H1 (cell line): ENCODE measurements at regions not wholly inside any gene's neighbourhood (a gene's known extent, or its start where the extent isn't known, plus 50 kb on each side); places are given as distances from the start of the nearest gene placed in this dataset.

Source experiments
- CTCF ChIA-PET: fragments of 300-600 bp; sonication (Branson Sonifier 250); formaldehyde crosslinking; loops from one replicate; lab custom pipeline; 2021; ENCODE audit not compliant: partially characterized antibody; lab: Charles Lee
- POLR2A ChIA-PET: fragments of 300-600 bp; sonication (Branson Sonifier 250); formaldehyde crosslinking; loops from one replicate; lab custom pipeline; 2021; ENCODE audit warnings: inconsistent platforms; ENCODE audit not compliant: partially characterized antibody; lab: Charles Lee
- DNase-seq, 2 experiments: peaks; one replicate each; pipeline versions ENCODE4 v3.0.0 to v3.0.0-alpha.2; 2010 to 2022; ENCODE audit warnings: low spot score in 2 of 2, low read depth in 1 of 2, mixed read lengths in 1 of 2
- FAIRE-seq: peaks from 2 replicates; lab custom pipeline; 2011; peaks lifted over from hg19 to GRCh38; lab: Jason Lieb, UNC
- H2AFZ ChIP-seq: 2 replicates; pipeline ENCODE4 v1.8.1; 2012; ENCODE audit warnings: low read length, inconsistent platforms
- H2AK5ac ChIP-seq: 2 replicates; pipeline ENCODE4 v1.6.1; 2013; ENCODE audit warnings: low read depth, low read length
- H2BK120ac ChIP-seq: replicated peaks from 2 replicates; pipeline ENCODE3; 2013; ENCODE audit warnings: low read depth, low read length, inconsistent platforms
- H2BK12ac ChIP-seq: 2 replicates; pipeline ENCODE4 v1.6.1; 2013; ENCODE audit warnings: low read depth, low read length
- H2BK15ac ChIP-seq: 2 replicates; pipeline ENCODE4 v1.6.1; 2013; ENCODE audit warnings: low read length
- H2BK20ac ChIP-seq: 2 replicates; pipeline ENCODE4 v1.6.1; 2013; ENCODE audit warnings: low read length
- H2BK5ac ChIP-seq: 2 replicates; pipeline ENCODE4 v1.6.1; 2013; ENCODE audit warnings: low read depth, low read length
- H3K14ac ChIP-seq: 2 replicates; pipeline ENCODE4 v1.6.1; 2013; ENCODE audit warnings: inconsistent platforms; ENCODE audit not compliant: insufficient read length
- H3K18ac ChIP-seq: 2 replicates; pipeline ENCODE4 v1.6.1; 2013; ENCODE audit warnings: low read length; ENCODE audit errors: extremely low read depth
- H3K23ac ChIP-seq: 2 replicates; pipeline ENCODE4 v1.6.1; 2013; ENCODE audit warnings: inconsistent platforms; ENCODE audit not compliant: insufficient read length
- H3K23me2 ChIP-seq: 2 replicates; pipeline ENCODE4 v1.6.1; 2013; ENCODE audit warnings: low read depth, low read length
- H3K27ac ChIP-seq: 2 replicates; pipeline ENCODE4 v1.6.1; 2011; ENCODE audit warnings: low read depth, low read length, inconsistent platforms
- H3K27me3 ChIP-seq, 4 experiments: replicated peaks in 1 of 4; 1 replicate in 1 of 4; 2 replicates in 3 of 4; pipeline versions ENCODE4 v1.6.1 to v1.8.1; 2011 to 2013; ENCODE audit warnings: low read length in 3 of 4, mild to moderate bottlenecking in 3 of 4, inconsistent platforms in 2 of 4, mixed read lengths in 2 of 4, moderate library complexity in 1 of 4; ENCODE audit not compliant: control insufficient read depth in 3 of 4, insufficient read depth in 3 of 4; ENCODE audit errors: extremely low read depth in 1 of 4
- H3K36me3 ChIP-seq, 4 experiments: 2 replicates each; pipeline versions ENCODE4 v1.6.1 to v1.8.1; 2011 to 2013; ENCODE audit warnings: mild to moderate bottlenecking in 4 of 4, low read length in 3 of 4, moderate library complexity in 2 of 4, control low read depth in 1 of 4, inconsistent platforms in 1 of 4; ENCODE audit not compliant: insufficient read depth in 4 of 4, control insufficient read depth in 2 of 4
- H3K4ac ChIP-seq: replicated peaks from 2 replicates; pipeline ENCODE3; 2013; ENCODE audit warnings: low read length, low read depth, mixed read lengths, inconsistent platforms; ENCODE audit not compliant: insufficient read length
- H3K4me1 ChIP-seq, 4 experiments: replicated peaks in 1 of 4; 1 replicate in 1 of 4; 2 replicates in 3 of 4; pipeline versions ENCODE4 v1.6.1 to v1.8.1; 2011 to 2013; ENCODE audit warnings: low read length in 3 of 4, inconsistent platforms in 2 of 4, mixed read lengths in 1 of 4; ENCODE audit not compliant: insufficient read depth in 4 of 4, control insufficient read depth in 3 of 4
- H3K4me2 ChIP-seq, 2 experiments: 2 replicates each; pipeline versions ENCODE4 v1.6.1 to v1.8.1; 2011 to 2013; ENCODE audit warnings: low read depth in 2 of 2, low read length in 2 of 2, control low read depth in 1 of 2, inconsistent platforms in 1 of 2, mild to moderate bottlenecking in 1 of 2; ENCODE audit not compliant: insufficient read depth in 1 of 2
- H3K4me3 ChIP-seq, 4 experiments: fragments of 200-600, 300-600 bp in 1 of 4; sonication (generic), shearing (Covaris generic), sonication (Bioruptor Twin) in 1 of 4; 2 replicates each; pipeline versions ENCODE4 v1.5.1 to v1.8.1; 2011 to 2016; ENCODE audit warnings: low read length in 4 of 4, low read depth in 3 of 4, control low read depth in 2 of 4, inconsistent platforms in 2 of 4, mild to moderate bottlenecking in 2 of 4, mixed read lengths in 1 of 4, moderate library complexity in 1 of 4; ENCODE audit not compliant: insufficient read depth in 2 of 4; ENCODE audit errors: extremely low read depth in 1 of 4
- H3K56ac ChIP-seq: replicated peaks from 2 replicates; pipeline ENCODE3; 2013; ENCODE audit warnings: low read depth, mild to moderate bottlenecking, mixed read lengths, low read length, inconsistent platforms; ENCODE audit not compliant: insufficient read length
- H3K79me1 ChIP-seq: 2 replicates; pipeline ENCODE4 v1.6.1; 2013; ENCODE audit warnings: low read depth, low read length, control low read depth
- H3K79me2 ChIP-seq, 2 experiments: 2 replicates each; pipeline versions ENCODE4 v1.6.1 to v1.8.1; 2012 to 2013; ENCODE audit warnings: low read length in 2 of 2, mild to moderate bottlenecking in 2 of 2, inconsistent platforms in 1 of 2; ENCODE audit not compliant: insufficient read depth in 2 of 2, control insufficient read depth in 1 of 2
- H3K9ac ChIP-seq, 4 experiments: replicated peaks in 1 of 4; 1 replicate in 1 of 4; 2 replicates in 3 of 4; pipeline versions ENCODE4 v1.6.1 to v1.8.1; 2011 to 2013; ENCODE audit warnings: low read depth in 3 of 4, low read length in 3 of 4, control low read depth in 2 of 4, mild to moderate bottlenecking in 2 of 4, moderate library complexity in 2 of 4, inconsistent platforms in 1 of 4; ENCODE audit errors: extremely low read depth in 1 of 4
- H3K9me3 ChIP-seq, 2 experiments: 2 replicates each; pipeline versions ENCODE4 v1.6.1 to v1.8.1; 2012 to 2013; ENCODE audit warnings: mild to moderate bottlenecking in 2 of 2, moderate library complexity in 2 of 2, control low read depth in 1 of 2, inconsistent platforms in 1 of 2, low read depth in 1 of 2, low read length in 1 of 2, mixed read lengths in 1 of 2; ENCODE audit not compliant: insufficient read depth in 2 of 2
- H4K20me1 ChIP-seq, 2 experiments: replicated peaks in 1 of 2; 2 replicates each; pipeline versions ENCODE3 to v1.8.1; 2011 to 2013; ENCODE audit warnings: inconsistent platforms in 2 of 2, low read length in 2 of 2, mild to moderate bottlenecking in 1 of 2; ENCODE audit not compliant: insufficient read depth in 2 of 2, control insufficient read depth in 1 of 2
- H4K5ac ChIP-seq: 2 replicates; pipeline ENCODE4 v1.6.1; 2013; ENCODE audit warnings: low read length, low read depth, mixed read lengths, inconsistent platforms; ENCODE audit not compliant: insufficient read length
- H4K8ac ChIP-seq: 2 replicates; pipeline ENCODE4 v1.8.0; 2013; ENCODE audit warnings: mild to moderate bottlenecking, moderate library complexity, low read length, inconsistent platforms; ENCODE audit not compliant: insufficient read depth; ENCODE audit errors: extremely low read depth
- H4K91ac ChIP-seq: replicated peaks from 2 replicates; pipeline ENCODE3; 2013; ENCODE audit warnings: low read length, mixed read lengths, inconsistent platforms; ENCODE audit not compliant: insufficient read length
- ASH2L ChIP-seq: fragments of 200-600, 300-600 bp; sonication (generic); IDR thresholded peaks from one replicate; pipeline ENCODE4 v1.7.1; 2017; ENCODE audit warnings: low read length
- BACH1 ChIP-seq: IDR thresholded peaks from 2 replicates; pipeline ENCODE4 v1.6.1; 2012; ENCODE audit warnings: low read length, improper control_type of control experiment
- BCL11A ChIP-seq, 2 experiments: IDR thresholded peaks; one replicate each; pipeline ENCODE4 v1.6.1; 2011; ENCODE audit warnings: low read depth in 2 of 2, low read length in 2 of 2, mild to moderate bottlenecking in 2 of 2
- CBX5 ChIP-seq: fragments of 300-800, 300-1000 bp; sonication (generic); IDR thresholded peaks from 2 replicates; pipeline ENCODE4 v1.7.1; 2016; ENCODE audit warnings: antibody characterized with exemption, low read length, low read depth
- CHD1 ChIP-seq: IDR thresholded peaks from 2 replicates; pipeline ENCODE4 v1.6.1; 2012; ENCODE audit warnings: low read depth, low read length, improper control_type of control experiment
- CREB1 ChIP-seq: IDR thresholded peaks from 2 replicates; pipeline ENCODE4 v1.6.1; 2012; ENCODE audit warnings: inconsistent platforms
- FOSL1 ChIP-seq: IDR thresholded peaks from 2 replicates; pipeline ENCODE4 v1.6.1; 2011; ENCODE audit warnings: mild to moderate bottlenecking, low read depth, low read length, moderate library complexity; ENCODE audit not compliant: insufficient read depth
- JUN ChIP-seq: IDR thresholded peaks from 2 replicates; pipeline ENCODE4 v1.6.1; 2011; ENCODE audit warnings: low read depth, mild to moderate bottlenecking, improper control_type of control experiment, low read length
- JUND ChIP-seq: IDR thresholded peaks from 2 replicates; pipeline ENCODE4 v1.6.1; 2011; ENCODE audit warnings: mild to moderate bottlenecking, improper control_type of control experiment, low read length
- NRF1 ChIP-seq: IDR thresholded peaks from 2 replicates; pipeline ENCODE4 v1.6.1; 2011; ENCODE audit warnings: mild to moderate bottlenecking, low read depth, low read length, improper control_type of control experiment
- SRF ChIP-seq: IDR thresholded peaks from 2 replicates; pipeline ENCODE4 v1.6.1; 2011; ENCODE audit warnings: mild to moderate bottlenecking, low read depth, low read length, moderate library complexity
- TCF12 ChIP-seq: IDR thresholded peaks from 2 replicates; pipeline ENCODE4 v1.6.1; 2011; ENCODE audit warnings: low read depth, mild to moderate bottlenecking, low read length
- TEAD4 ChIP-seq: IDR thresholded peaks from 2 replicates; pipeline ENCODE4 v1.6.1; 2012; ENCODE audit warnings: low read depth, low read length, inconsistent platforms, mixed read lengths
- ZNF274 ChIP-seq: IDR thresholded peaks from 2 replicates; pipeline ENCODE4 v1.7.0; 2012; ENCODE audit warnings: low read length, borderline replicate concordance; ENCODE audit errors: extremely low read depth
- WGBS, 2 experiments: shearing (Covaris generic) in 1 of 2; methylation state at CpG; one replicate each; pipeline versions ENCODE4 v1.1.6 to v1.1.7; 2013 to 2015; ENCODE audit warnings: low lambda C conversion rate in 2 of 2, mixed read lengths in 2 of 2, inconsistent platforms in 1 of 2, low coverage in 1 of 2, missing lambda C conversion rate in 1 of 2; ENCODE audit not compliant: insufficient replicate concordance in 2 of 2, insufficient coverage in 1 of 2, insufficient read length in 1 of 2; ENCODE audit errors: extremely low coverage in 1 of 2, missing lambda C conversion rate in 1 of 2; 5-methylcytosine and 5-hydroxymethylcytosine counted together

GRCh38 chr10:45557275-45557905 lies 115.2 kb downstream of the ZFAND4 start:
- TF ChIP-seq TCF12: 0 out of 2 replicates have a peak, but pooled peaks have one; percentile 57
- no peak for TF ChIP-seq BCL11A (IDR thresholded peaks at IDR 0.05; ENCODE audit: low read depth in 2 of 2, low read length in 2 of 2)
- no peak for TF ChIP-seq JUND
- TF ChIP-seq CHD1: no peak
- no peak for TF ChIP-seq SRF
- no peak for TF ChIP-seq BACH1
- TF ChIP-seq TEAD4: peak; percentile 79; the same call in 1 of the 2 replicates
- TF ChIP-seq CREB1: no peak
- no peak for TF ChIP-seq ZNF274
- no peak for TF ChIP-seq FOSL1
- no peak for TF ChIP-seq CBX5
- TF ChIP-seq JUN: no peak
- no peak for TF ChIP-seq NRF1
- no peak for TF ChIP-seq ASH2L
- H3K4me3 ChIP-seq: no peak overlapping the region
- H4K91ac ChIP-seq: no peak overlapping the region
- no peaks in the 10 kb centered on the region; the same call in 1 of the 2 replicates for H3K79me1 ChIP-seq
- no peak overlapping the region for H3K9ac ChIP-seq
- peaks cover 0 to 4% (median 0%) of the 10 kb centered on the region in 4 experiments; a peak in 2 of 8 replicates for H3K36me3 ChIP-seq
- no peak overlapping the region for H3K14ac ChIP-seq
- H2AK5ac ChIP-seq: no peak overlapping the region
- H4K5ac ChIP-seq: no peak overlapping the region
- no peak overlapping the region for H2AFZ ChIP-seq
- CTCF ChIA-PET: no interaction called here
- H3K18ac ChIP-seq: no peak overlapping the region
- POLR2A ChIA-PET: interaction anchor here (0.6 to 1.0 kb wide), 2 partner anchors 10 to 44 kb away, joined by 3 to 4 read pairs; no protein-coding TSS in a partner anchor
- WGBS, 2 experiments: 71% methylated on average over 9 of the region's 9 CpGs; no CpG with 5 or more reads in 1 of the 2 experiments
- no peak overlapping the region for H3K23ac ChIP-seq
- H3K23me2 ChIP-seq: no peaks in the 10 kb centered on the region
- FAIRE-seq: peak; percentile 57
- no peaks in the 10 kb centered on the region for H4K20me1 ChIP-seq
- peaks cover 4 to 5% of the 10 kb centered on the region in 2 experiments; a peak in 3 of 4 replicates for H3K9me3 ChIP-seq
- no peaks in the 10 kb centered on the region for H3K27me3 ChIP-seq
- no peak overlapping the region for H2BK120ac ChIP-seq
- H3K4ac ChIP-seq: no peak overlapping the region
- H2BK20ac ChIP-seq: no peak overlapping the region
- no peak overlapping the region for H4K8ac ChIP-seq
- no peak overlapping the region for H2BK5ac ChIP-seq
- H3K4me2 ChIP-seq: peak overlapping the region; percentile 21 to 38; a peak in 3 of 4 replicates
- peaks cover 0 to 7% (median 4%) of the 10 kb centered on the region in 4 experiments; a peak in 3 of 7 replicates for H3K4me1 ChIP-seq
- H3K79me2 ChIP-seq: peaks cover 0 to 4% of the 10 kb centered on the region in 2 experiments; a peak in 1 of 4 replicates
- no peak overlapping the region for H2BK12ac ChIP-seq
- no peak overlapping the region for H2BK15ac ChIP-seq
- H3K27ac ChIP-seq: no peak overlapping the region
- no peak overlapping the region for H3K56ac ChIP-seq
- peak in 1 of 2 experiments; percentile 19 for DNase-seq
